ENCODE measurements at regions not wholly inside any gene's neighbourhood (a gene's known extent, or its start where the extent isn't known, plus 50 kb on each side); places are given as distances from the start of the nearest gene placed in this dataset.

GRCh38 chrX:6679988-6680387 lies 145.1 kb upstream of the VCX3A start:
- no peaks in the 10 kb centered on the region for H4K20me1 ChIP-seq (ENCODE audit: control insufficient read depth, insufficient read depth, low read length, poor library complexity, severe bottlenecking)
- no peak overlapping the region for H3K4me3 Mint-ChIP-seq
- no peaks in the 10 kb centered on the region for H3K36me3 ChIP-seq (replicated peaks in 1 of 2; ENCODE audit: control extremely low read depth in 1 of 2, control insufficient read depth in 1 of 2, extremely low read depth in 1 of 2, insufficient read depth in 2 of 2, low read length in 1 of 2)
- H3K4me1 Mint-ChIP-seq: peaks cover 2% of the 10 kb centered on the region
- H3K4me3 ChIP-seq (ENCODE audit: control extremely low read depth in 1 of 5, extremely low read depth in 1 of 5, insufficient read depth in 1 of 5, low read depth in 2 of 5, low read length in 4 of 5): no peak overlapping the region
- H3K4me1 ChIP-seq (ENCODE audit: control insufficient read depth in 2 of 2, insufficient read depth in 2 of 2, low read length in 2 of 2): no peaks in the 10 kb centered on the region
- no peak overlapping the region for H2AFZ ChIP-seq (ENCODE audit: insufficient read depth, low read depth, low read length, poor library complexity, severe bottlenecking)
- no peak overlapping the region for H3K4me2 ChIP-seq (replicated peaks; ENCODE audit: low read depth, low read length, poor library complexity, severe bottlenecking)
- intact Hi-C loops (cut with micrococcal nuclease): no loop called here
- H3K27ac Mint-ChIP-seq: no peak overlapping the region
- H3K9me3 ChIP-seq (ENCODE audit: control extremely low read depth in 1 of 3, control insufficient read depth in 2 of 3, insufficient read depth in 1 of 3, low read length in 2 of 3): no peaks in the 10 kb centered on the region
- DNase-seq (no peak), ATAC-seq (ENCODE audit: low read depth) (no peak)
- no peak overlapping the region for H3K9ac ChIP-seq (ENCODE audit: low read length)
- no peaks in the 10 kb centered on the region for H3K27me3 Mint-ChIP-seq
- H3K27ac ChIP-seq (ENCODE audit: low read length in 2 of 2): no peak overlapping the region
- no peaks in the 10 kb centered on the region for H3K27me3 ChIP-seq (replicated peaks in 1 of 4; ENCODE audit: control extremely low read depth in 1 of 4, control insufficient read depth in 3 of 4, insufficient read depth in 4 of 4, low read length in 3 of 4)
- H3K9me3 Mint-ChIP-seq (ENCODE audit: insufficient read depth): no peaks in the 10 kb centered on the region
- ChIA-PET POLR2A (no interaction called here), CTCF (no interaction called here)
- TF ChIP-seq CTCF (IDR thresholded peaks at IDR 0.05): no peak
- no peak for TF ChIP-seq EZH2 (IDR thresholded peaks at IDR 0.05; ENCODE audit: borderline replicate concordance, insufficient read depth, low read depth, low read length, poor library complexity, severe bottlenecking)
- H3K79me2 ChIP-seq (ENCODE audit: control insufficient read depth, insufficient read depth, low read length): no peaks in the 10 kb centered on the region
- 93% methylated on average over 2 of the region's 2 CpGs for WGBS (ENCODE audit: insufficient coverage)

- ATAC-seq (ENCODE audit: low read depth): no peak
- H3K36me3 ChIP-seq (replicated peaks in 1 of 2; ENCODE audit: control extremely low read depth in 1 of 2, control insufficient read depth in 1 of 2, extremely low read depth in 1 of 2, insufficient read depth in 2 of 2, low read length in 1 of 2): no peaks in the 10 kb centered on the region
- no peak for DNase-seq
- no peak overlapping the region for H2AFZ ChIP-seq (ENCODE audit: insufficient read depth, low read depth, low read length, poor library complexity, severe bottlenecking)
- Mint-ChIP-seq H3K4me3 (no peak overlapping the region), H3K9me3 (ENCODE audit: insufficient read depth) (no peaks in the 10 kb centered on the region), H3K4me1 (peaks cover 2% of the 10 kb centered on the region), H3K27me3 (no peaks in the 10 kb centered on the region), H3K27ac (no peak overlapping the region)
- H4K20me1 ChIP-seq (ENCODE audit: control insufficient read depth, insufficient read depth, low read length, poor library complexity, severe bottlenecking): no peaks in the 10 kb centered on the region
- H3K27ac ChIP-seq (ENCODE audit: low read length in 2 of 2): no peak overlapping the region
- ChIA-PET POLR2A (no interaction called here), CTCF (no interaction called here)
- intact Hi-C loops (cut with micrococcal nuclease): no loop called here
- no peaks in the 10 kb centered on the region for H3K4me1 ChIP-seq (ENCODE audit: control insufficient read depth in 2 of 2, insufficient read depth in 2 of 2, low read length in 2 of 2)
- no peak for TF ChIP-seq CTCF (IDR thresholded peaks at IDR 0.05)
- TF ChIP-seq EZH2 (IDR thresholded peaks at IDR 0.05; ENCODE audit: borderline replicate concordance, insufficient read depth, low read depth, low read length, poor library complexity, severe bottlenecking): no peak
- H3K4me3 ChIP-seq (ENCODE audit: control extremely low read depth in 1 of 5, extremely low read depth in 1 of 5, insufficient read depth in 1 of 5, low read depth in 2 of 5, low read length in 4 of 5): no peak overlapping the region
- 100% methylated on average over 2 of the region's 5 CpGs for WGBS (ENCODE audit: insufficient coverage)
- no peaks in the 10 kb centered on the region for H3K9me3 ChIP-seq (ENCODE audit: control extremely low read depth in 1 of 3, control insufficient read depth in 2 of 3, insufficient read depth in 1 of 3, low read length in 2 of 3)
- no peaks in the 10 kb centered on the region for H3K79me2 ChIP-seq (ENCODE audit: control insufficient read depth, insufficient read depth, low read length)
- no peak overlapping the region for H3K4me2 ChIP-seq (replicated peaks; ENCODE audit: low read depth, low read length, poor library complexity, severe bottlenecking)
- no peaks in the 10 kb centered on the region for H3K27me3 ChIP-seq (replicated peaks in 1 of 4; ENCODE audit: control extremely low read depth in 1 of 4, control insufficient read depth in 3 of 4, insufficient read depth in 4 of 4, low read length in 3 of 4)
- no peak overlapping the region for H3K9ac ChIP-seq (ENCODE audit: low read length)
Measured at GRCh38 chrX:6679550-6679949, 144.6 kb upstream of the VCX3A start.

Data from B cell (primary cell).